Fibroblast of pulmonary artery (primary cell): ENCODE measurements at regions not wholly inside any gene's neighbourhood (a gene's known extent, or its start where the extent isn't known, plus 50 kb on each side); places are given as distances from the start of the nearest gene placed in this dataset.

Experiments used
- DNase-seq: peaks from one replicate; pipeline ENCODE4 v3.0.0-alpha.2; 2010; ENCODE audit warnings: low read depth
- H3K4me3 ChIP-seq: replicated peaks from 2 replicates; pipeline ENCODE4 v1.5.1; 2011; ENCODE audit warnings: low read depth, mild to moderate bottlenecking, control low read depth, low read length, moderate library complexity
- CTCF ChIP-seq: IDR thresholded peaks from 2 replicates; pipeline ENCODE4 v1.5.1; 2011; ENCODE audit warnings: mild to moderate bottlenecking, control low read depth, low read length, inconsistent platforms; ENCODE audit errors: missing control alignments

- no peak overlapping the region for H3K4me3 ChIP-seq
- no peak for TF ChIP-seq CTCF
- no peak for DNase-seq
These were observed 560.5 kb upstream of the POT1 start for GRCh38 chr7:125490167-125490566.

- no peak overlapping the region for H3K4me3 ChIP-seq
- no peak for TF ChIP-seq CTCF
- DNase-seq, result no peak
These were observed 555.6 kb upstream of the POT1 start for GRCh38 chr7:125485223-125485622.

- DNase-seq, result no peak
These were observed 555.1 kb upstream of the POT1 start for GRCh38 chr7:125484755-125485154.

GRCh38 chr7:125481323-125481722 lies 551.7 kb upstream of the POT1 start:
- no peak for TF ChIP-seq CTCF
- no peak for DNase-seq
- H3K4me3 ChIP-seq, result no peak overlapping the region

More at GRCh38 chr7:125484755-125485154, 555.1 kb upstream of the POT1 start:
- no peak for TF ChIP-seq CTCF
- no peak overlapping the region for H3K4me3 ChIP-seq

GRCh38 chr7:125480762-125481161 lies 551.1 kb upstream of the POT1 start:
- H3K4me3 ChIP-seq, result no peak overlapping the region
- no peak for DNase-seq
- no peak for TF ChIP-seq CTCF

- no peak overlapping the region for H3K4me3 ChIP-seq
- no peak for TF ChIP-seq CTCF
- no peak for DNase-seq
These were observed 539.2 kb upstream of the POT1 start for GRCh38 chr7:125468855-125469174.

GRCh38 chr7:125467996-125468854 lies 538.6 kb upstream of the POT1 start:
- DNase-seq, result no peak
- no peak for TF ChIP-seq CTCF
- no peak overlapping the region for H3K4me3 ChIP-seq
